IPS-NIHi11 (cell line): ENCODE measurements at regions not wholly inside any gene's neighbourhood (a gene's known extent, or its start where the extent isn't known, plus 50 kb on each side); places are given as distances from the start of the nearest gene placed in this dataset.

Experiments used
- DNase-seq: peaks from one replicate; pipeline ENCODE4 v3.0.0; 2012; ENCODE audit warnings: mixed read lengths, low spot score

DNA sequence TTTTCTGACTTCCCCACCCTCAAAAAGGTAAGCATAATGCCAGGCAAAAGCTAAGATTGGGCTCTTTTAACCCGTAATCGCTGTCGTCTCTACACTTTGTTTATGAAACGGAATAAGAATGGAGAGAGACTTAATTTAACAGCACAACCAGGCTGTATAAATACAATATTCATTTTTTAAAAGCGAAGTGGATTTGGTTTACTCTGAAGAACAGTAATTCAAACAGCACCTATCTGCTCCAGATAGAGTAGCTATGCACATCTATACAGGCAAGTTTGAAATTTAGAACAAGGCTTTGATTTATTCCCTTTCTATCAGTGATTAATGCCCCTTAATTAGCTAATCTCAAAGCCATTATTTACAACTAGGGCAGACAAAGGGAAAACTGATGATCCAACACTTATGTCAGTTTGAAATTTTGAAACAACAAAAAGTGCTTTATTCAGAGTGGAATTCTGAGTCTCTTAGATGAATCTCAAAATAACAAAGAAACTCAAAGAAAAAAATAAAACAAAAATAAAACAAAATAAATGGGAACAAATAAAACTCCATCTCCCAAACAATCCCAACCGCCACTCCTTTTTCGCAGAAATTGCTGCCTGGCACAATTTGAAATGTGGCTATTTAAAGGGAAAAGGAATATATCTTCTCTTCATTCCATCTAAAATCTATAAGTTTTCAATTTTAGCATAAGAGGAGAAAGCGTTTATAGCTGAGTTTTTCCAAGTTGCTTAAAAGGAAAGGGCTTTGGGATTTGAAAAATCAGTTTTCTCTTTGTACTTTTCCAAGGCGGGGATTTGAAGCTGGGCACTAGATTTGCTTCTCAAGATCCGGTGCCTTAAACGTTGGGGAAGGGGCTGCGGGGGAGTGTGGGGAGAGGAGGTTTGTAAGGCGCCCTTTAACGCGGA is 298.6 kb downstream of the PARP8 start:
- no peak for DNase-seq

DNA sequence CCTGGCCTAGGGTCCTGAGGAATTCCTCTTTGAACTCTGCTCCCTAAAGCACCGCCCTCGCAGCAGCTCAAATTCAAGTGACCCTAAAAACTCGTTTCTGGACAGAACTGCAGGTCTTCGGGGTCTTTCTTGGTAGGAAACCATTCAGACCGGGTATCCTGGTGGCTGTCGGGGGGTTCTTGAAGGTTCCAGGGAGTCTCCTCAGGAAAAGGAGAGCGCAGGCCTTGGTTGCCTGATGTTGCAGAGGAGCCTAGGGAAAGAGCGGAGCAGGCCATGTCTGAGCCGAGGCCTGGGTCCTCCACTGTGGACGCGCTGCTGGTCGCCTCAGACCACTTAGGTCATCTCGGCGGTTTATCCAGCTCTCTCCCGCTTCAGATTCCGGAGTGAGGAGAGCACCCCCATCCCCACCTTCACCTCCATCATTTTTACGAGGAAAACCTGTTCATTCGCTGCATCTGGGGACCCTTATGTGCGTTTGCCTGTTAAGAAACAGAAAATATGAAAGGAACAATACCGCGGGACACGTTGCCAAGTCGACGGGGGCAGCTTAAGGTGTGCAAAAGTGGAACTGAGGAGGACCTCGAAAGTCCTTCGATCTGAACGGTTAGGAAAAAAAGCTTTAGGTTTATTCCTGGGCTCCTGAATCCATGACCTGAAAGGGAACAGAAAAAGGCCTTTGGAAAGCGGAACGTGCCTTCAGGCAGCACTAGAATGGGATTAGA is 299.4 kb downstream of the PARP8 start:
- DNase-seq, result peak; percentile 19

DNA sequence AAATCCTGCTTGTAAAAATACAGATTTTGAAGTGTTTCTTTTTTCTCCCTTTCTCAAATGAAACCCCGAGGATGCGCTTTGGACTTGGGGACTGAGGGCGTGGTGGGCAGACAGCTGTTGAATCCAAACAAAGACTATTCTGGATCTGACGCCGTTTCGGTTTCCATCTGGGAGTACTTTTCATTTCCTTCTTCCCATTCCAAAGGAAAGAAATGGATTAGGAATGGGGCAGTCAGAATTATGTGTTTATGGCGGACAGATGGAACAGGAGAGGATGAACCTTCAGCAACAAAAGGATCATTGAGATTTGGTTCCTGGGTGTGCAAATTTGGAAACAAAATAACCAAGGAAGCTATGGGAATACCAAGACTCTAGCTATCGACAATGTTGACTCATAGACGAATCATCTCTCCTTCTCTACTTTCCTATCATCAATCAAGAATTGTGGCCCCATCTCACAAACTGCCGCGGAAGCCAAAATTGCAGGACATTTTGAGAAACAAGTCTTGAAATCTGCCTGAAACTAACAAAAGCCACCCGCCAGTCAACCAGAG is 300.6 kb downstream of the PARP8 start:
- DNase-seq, result no peak

DNA sequence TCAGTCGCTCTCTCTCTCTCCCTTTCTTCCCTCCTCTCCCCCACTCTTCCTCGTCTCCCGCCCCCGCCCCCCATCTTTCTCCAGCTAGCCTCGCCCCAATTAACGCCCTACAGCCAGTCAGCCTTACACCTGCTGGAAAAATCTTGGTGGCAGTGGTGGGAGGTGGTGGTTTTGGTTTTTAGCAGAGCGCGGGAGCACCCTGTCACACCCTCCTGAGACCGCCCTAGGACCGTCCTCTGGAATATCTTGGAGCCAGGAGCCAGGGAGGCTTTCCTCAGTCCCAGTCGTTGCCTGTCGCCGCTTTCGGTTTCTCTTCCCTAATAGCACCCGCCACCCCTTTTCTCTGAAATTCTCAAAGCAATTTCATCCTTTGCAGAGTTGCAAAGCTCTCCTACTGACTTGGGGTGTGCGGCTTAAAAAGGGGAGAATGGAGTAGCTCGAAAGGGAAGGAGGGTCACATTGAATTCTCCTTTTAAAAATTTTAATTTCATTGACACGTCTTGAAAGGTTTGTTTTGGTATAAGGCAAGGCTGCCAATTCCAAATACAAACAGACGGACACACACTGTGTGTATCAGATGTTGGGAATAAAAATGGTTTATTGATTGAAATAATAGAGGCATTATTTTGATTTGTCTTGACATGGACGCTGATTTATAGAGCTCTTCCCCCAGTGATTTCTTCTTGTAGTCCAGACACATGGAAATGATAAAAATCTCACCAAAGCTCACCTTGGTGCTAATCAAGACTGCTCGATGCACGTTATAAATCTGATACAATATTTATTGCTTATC is 301.3 kb downstream of the PARP8 start:
- peak; percentile 17 for DNase-seq

DNA sequence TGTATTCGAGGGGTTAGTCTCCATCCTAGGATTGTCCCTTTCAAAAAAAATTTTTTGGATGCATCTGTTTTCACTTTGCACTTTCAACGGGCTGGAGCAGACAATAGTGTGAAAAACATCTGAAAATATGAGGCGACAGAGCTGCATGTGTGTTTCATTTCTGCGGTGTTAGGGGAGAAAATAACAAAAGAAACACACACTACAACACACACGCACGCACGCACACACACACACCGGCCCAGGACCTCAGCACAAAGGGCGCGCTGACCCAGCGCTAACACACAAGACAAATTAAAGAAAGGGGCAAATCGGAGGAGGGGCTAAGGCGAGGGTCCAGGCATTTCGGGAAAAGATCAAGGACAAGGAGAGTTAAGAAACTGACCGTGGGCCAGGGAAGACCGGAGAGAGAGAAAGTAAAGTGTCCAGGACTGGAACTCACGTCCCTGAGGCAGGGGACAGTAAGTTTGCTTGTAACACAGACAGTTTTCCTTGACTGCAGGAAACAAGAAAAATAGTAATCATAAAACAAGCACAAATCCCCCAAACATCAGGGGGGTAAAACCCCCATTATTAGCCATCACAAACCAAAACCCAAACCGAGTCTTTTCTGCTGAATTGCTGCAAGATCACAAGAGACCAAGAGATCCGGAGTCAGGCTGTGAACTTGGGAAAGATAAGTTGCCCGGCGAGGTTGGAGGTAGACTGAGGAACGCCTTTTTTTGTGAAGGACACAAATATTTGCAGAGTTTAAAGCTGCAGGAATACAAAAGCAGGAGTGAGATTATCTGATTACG is 302.1 kb downstream of the PARP8 start:
- no peak for DNase-seq

DNA sequence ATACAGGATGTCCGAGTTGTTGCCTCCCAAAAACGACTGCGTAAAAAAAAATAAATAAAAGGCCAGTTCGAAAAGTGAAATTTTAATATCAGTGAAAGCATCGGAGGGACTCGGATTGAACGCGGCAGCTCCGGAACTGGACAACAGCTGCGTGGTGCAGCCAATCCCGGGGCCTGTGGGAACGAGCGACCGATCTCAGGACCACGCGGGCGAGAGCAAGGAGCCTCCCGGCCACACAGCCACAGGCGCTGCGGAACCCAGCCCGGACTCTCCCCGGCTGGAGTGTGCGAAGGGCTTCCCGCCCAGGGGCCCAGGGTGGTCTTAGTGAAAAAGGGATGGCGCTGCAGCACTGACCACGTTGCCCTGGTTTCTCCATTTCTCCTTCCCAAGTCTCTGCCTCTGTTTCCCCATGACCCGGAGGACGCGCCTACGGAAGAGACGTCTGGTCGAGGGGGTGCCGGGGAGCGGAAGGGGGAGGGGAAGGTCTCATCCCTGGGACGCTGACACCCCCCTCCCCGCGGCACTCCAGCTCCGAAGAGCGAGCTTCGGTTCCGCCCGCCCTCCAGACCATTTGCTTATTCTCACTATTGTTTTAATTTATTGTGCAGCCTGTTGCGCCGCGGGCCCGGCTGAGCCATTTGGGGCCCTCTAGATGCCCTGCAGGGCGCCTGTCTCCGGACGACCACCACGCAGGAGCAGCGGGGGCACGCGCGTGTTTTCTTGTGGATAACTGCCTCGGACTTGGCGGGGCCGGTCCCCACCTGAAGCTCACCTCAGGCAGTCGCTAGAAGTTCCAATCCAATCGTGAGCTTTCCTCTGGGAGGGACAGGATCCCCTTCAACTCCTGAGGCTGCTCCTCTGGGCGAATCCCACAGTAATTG is 303.0 kb downstream of the PARP8 start:
- DNase-seq, result peak; percentile 20

DNA sequence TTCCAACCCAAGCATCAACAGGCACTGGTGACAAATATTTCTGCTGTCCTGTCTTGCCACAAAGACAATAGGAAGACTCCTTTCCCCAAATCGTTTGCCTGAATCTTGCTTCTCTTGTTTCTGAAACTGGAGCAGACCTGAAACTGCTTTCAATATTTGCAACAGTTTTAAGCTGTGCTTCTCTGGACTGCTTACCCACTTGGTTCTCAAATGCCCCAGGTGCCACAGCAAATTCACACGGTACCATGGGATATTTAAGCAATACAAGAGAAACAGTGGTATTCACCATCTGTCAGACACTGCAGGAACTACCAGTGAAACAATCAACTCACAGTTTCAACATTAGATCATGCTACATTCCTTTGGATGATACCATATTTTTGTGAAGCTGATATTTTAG is 309.4 kb downstream of the PARP8 start:
- DNase-seq, result no peak

DNA sequence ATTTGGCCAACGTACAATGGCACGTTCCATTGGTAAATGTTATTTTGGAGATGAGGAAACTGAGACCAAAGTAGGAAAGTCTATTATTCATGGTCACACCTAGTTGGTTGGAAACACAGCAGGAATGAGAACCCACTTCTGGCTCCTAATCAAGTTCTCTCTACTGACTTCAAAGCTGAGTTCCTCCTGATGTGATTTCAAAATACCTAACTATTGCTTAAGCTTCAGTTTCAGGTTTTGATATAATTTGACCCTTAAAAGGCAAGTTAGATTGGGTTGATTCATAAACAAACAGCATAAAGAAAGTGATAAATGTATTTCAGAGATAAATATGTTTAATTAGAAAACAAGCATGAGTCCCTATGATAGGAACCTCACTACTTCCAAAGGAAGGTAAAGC is 312.5 kb downstream of the PARP8 start:
- no peak for DNase-seq

DNA sequence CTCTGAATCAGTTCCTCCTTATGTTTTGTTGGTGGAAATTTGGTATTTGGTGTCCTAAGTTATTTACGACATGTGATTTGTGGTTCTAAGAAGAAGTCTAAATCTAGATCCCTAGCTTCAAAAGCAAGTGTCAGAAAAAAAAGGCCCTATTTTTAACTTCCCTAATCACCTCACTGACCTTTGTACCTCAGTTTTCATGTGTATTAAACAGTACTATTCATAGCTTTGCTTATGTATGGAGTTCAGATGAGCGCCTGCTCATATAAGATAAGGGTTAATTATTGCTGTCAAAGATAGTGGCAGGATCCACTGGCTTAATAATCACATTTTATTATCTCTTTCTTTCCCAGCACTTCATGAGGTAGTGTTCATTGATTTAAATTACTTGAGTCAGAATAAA is 318.2 kb downstream of the PARP8 start:
- no peak for DNase-seq

DNA sequence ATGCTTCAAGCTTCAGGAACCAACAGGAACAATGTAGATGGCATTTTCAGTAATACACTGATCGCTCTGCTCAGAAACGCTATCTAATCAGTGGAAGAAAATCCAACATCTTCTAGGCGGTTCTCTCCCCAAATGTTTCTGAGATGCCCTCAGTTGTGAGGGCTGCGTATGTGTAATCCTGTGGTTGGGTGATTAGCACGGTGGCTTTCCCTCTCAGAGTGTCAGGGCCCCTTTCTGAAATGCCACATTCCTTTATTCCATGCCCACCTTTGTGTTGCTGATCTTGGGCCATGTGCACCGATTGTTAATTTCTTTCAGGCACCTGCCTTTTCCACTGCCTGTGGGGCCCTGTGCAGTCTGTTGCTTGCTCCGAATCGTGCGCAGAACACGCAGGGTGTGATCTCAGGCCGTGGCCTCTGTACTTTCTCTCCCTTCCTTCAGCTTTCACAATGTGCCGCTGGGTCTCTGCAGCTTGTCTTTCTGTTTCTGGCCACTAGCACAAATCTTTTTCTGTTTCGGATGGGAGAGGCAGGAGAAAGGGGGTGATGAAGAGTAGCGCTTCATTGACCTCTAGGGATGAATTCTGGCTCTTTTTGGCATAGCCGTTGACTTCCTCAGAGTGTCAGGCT is 324.0 kb downstream of the PARP8 start:
- DNase-seq, result no peak

DNA sequence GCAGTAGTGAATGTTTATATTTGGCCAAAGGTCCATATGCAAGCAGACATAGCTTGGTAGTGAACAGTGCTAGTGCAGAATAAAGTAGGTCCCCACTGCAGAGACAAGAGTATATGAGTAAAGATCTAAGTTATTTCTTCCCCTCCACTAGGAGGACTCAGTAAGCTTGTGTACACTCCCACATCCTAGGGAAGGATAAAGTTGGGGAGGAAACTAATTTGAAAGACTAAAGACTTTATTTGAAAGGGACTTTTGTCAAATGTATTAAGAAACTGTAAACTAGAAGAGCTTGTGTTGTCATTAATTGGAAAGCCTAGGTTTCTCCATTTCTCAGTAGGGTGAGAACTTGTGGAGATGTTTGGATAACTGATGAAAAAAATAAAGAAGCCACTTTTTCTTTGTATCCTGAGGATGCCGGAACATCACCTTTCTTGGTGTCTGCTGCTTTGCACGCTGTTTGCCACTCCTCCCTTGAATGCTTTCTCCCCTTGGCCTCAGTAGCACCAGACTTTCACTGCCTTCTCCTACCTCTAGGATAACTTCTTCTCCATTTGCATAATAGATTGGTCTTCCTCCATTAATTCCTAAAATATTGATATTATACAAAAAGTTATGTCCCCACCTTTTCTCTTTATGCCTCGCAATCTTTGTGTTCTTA is 329.0 kb downstream of the PARP8 start:
- DNase-seq, result no peak

DNA sequence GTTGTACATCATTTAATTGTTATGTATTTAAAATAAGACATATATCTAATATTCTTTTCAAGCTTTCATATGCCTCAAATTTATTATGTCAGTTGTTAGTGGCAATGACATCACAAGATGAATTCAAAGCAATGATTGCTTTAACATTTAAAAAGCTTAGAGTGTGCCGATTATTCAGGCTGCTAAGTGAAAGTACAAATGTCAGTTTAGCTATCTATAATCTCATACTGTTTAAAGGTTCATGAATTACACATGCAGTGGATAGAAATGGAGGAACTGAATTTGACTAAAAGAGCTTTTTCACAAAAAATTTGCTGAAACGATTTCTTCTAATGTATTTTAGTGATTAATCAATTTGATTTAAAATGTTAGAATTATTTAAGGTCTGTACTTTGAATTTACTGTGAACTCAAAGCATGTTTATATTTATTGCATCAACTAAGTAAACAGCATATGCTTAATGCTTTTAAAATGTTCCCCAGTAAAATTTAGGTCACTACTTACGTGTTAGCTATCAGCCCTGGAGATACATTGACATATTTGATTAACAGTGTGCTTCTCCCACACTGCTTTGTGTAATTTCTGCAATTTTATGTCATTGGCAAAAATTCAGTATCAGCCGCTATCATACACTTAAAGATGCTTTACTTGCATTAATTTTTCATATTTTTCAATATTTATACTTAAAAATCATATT is 334.9 kb downstream of the PARP8 start:
- DNase-seq, result no peak

DNA sequence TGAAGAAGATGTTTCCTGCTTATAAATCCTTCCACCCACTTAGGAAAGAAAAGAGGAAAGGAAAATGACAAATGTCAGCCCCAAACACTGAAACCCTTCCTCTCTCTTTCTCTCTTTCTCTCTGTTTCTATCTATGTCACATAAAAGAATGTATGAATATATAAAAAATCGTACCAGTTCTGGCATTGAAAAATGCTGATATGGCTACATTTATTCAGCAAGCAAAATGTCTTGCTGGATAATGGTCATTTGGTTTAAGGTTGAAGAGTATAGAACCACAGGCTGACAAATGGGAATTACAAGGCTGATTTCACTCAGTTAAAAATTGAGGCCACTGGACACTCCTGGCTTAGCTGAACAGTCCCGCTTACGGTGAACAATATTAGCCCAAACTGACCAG is 335.9 kb downstream of the PARP8 start:
- no peak for DNase-seq

DNA sequence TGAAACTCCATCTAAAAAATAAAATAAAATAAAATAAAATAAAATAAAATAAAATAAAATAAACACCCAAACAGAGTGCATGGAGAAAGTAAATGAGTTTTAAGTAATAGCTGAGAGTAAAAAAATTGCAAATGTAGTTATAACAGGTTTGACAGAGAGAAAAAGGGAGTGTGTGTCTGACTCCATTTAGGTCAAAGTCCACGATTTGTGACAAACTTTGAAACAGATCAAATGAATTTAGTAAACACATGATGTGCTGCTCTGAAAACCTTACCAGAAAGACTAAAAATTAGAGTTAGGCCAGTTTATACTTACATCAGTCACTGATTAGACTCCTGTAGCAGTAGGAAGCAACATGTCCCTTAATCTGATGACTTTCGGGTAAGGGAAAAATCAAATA is 346.6 kb downstream of the PARP8 start:
- DNase-seq, result no peak

DNA sequence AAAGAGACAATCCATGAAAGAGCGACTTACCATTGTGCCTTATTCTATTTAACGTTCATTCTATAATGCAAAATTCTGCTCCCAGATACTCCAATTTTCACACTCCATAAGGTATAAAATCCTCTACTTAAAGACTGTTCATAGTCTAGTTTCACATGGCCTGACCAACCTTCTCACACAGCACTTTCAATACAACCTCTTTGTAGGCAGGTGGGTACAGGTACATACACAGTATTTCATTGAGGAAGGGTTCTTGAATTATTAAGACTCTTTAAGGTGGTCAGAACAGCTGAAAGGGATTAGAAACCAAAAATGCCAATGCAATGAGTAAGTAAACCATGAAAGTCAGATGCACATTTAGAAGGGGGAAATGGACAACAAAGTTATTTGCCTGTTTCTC is 352.0 kb downstream of the PARP8 start:
- DNase-seq, result no peak

DNA sequence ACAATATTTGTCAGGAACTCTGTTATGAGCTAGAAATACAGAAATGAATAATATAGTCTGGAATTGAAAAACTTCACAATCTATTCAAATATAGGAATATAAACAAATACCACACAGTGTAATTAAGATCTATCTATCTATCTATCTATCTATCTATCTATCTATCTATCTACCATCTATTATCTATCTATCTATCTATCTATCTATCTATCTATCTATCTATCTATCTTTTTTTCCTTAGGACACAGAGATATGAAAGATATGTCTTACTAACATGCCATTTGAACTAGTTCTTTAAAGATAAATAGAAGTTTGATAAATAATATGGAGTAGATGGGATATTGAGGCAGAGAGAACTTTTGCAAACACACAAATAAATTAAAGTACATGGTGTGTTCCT is 357.8 kb downstream of the PARP8 start:
- DNase-seq, result no peak

DNA sequence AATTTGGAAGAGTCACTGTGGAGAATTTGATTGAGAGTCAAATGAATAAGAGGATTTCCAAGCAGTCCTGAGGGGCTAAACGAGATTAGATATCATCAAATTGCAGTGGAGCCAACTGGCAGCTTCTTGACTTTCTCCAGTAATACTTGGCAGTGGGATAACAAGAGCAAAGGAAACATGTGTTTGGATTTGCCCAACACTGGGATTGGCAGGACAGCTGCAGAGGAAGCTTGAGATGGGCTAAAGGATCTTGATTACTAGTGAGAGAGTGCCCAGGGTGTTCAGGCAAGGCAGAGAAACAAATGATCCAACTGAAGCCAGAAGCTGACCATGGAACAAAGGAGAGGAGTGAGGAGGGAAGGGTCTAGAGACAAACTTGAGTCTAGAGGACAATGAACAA is 356.0 kb upstream of the ISL1 start:
- DNase-seq, result no peak

DNA sequence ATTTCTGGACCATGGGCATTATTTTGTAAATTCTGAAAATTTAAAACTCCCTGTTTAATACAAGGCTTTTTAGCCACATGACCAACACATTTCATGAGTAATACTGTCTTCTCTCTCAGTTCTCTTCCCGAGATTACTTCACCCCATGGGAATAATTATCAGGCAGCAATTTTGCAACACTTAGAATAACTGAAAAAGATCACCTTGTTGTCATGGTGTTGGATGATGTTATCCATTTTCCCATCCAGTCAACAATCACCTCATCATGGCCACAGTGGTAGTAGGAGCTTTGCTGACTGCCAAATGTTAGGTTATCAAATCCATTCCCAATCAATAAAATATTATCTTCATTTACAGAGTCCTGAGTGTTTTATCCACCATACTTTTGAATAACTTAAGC is 354.9 kb upstream of the ISL1 start:
- no peak for DNase-seq

DNA sequence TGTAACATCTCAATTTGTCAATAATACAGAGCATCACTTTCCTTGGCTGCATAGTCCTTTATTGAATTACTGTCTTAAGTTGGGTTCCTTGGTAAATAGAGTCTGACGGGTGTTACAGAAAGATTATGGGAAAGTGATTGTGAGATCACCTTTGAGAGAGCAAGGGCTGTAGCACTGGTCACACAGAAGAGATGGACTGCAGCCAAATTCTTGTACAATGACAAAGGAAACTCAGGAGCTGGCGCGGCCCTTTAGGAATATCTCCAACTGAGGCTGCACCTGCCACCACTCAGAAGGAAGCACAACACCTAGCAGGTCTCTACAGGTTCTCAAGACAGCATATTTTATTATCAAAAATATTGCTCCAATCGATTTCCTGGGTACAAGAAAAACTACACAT is 350.0 kb upstream of the ISL1 start:
- peak; percentile 14 for DNase-seq
